NCI-H187 treated with DMSO at 0.1 percent for 48 hours (cell line): ENCODE measurements at regions not wholly inside any gene's neighbourhood (a gene's known extent, or its start where the extent isn't known, plus 50 kb on each side); places are given as distances from the start of the nearest gene placed in this dataset.
"Not testable (repeated sequence)": the region's sequence is repeated elsewhere in the genome, so short reads cannot be mapped to it uniquely, and the experiment has no call there.

Source experiments
- DNase-seq: peaks from one replicate; lab custom pipeline; 2025; lab: John Stamatoyannopoulos, UW

DNA sequence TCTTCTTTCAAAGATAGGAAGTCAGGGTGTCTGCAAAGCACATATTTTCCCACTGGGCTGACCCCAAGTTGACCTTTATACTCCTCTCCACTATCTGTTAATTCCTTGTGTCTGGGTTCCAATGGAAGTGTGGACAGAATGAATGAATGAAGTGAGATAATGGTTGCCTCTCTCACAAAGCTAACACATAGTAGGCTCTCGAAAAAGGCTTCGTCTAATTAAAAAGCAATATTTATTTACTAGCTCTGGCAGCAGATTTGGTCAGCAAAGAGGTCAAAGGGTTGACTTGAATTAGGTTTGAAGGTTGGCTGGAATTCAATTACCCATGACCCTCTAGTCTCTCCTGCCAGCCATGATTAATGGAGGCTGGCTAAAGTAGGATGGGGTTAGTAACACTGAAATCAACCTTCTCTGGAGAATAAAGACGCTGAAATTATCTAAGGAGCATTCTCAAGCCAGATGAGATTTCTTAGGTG, 280.3 kb upstream of the KLF3 start:
- no peak for DNase-seq

- DNase-seq = no peak
These were observed 278.6 kb upstream of the KLF3 start for GRCh38 chr4:38385093-38386004.

- DNase-seq = no peak
These were observed 277.9 kb upstream of the KLF3 start for GRCh38 chr4:38386005-38386551.

GRCh38 chr4:38386654-38387188, 277.3 kb upstream of the KLF3 start:
- peak; percentile 17 for DNase-seq

DNA sequence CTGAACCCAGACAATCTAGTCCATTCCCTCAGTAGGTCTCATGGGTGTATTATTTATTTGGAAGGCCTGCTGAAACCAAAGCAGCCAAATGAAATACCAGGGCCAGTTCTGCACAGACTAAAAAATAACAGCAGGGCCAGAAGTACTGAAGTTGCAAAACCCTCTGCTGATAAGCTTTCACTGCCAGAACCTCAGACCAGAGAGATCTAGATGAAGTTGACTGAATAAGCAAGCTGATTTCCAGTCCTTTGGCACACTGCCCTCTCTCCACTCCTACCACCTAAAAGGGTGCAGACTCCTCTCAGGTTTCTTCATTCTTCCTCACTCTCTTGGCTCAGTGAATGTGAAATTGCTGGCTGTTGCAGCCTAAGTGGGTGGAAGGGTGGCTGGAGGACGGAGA, 276.7 kb upstream of the KLF3 start:
- DNase-seq = peak; percentile 60

DNA sequence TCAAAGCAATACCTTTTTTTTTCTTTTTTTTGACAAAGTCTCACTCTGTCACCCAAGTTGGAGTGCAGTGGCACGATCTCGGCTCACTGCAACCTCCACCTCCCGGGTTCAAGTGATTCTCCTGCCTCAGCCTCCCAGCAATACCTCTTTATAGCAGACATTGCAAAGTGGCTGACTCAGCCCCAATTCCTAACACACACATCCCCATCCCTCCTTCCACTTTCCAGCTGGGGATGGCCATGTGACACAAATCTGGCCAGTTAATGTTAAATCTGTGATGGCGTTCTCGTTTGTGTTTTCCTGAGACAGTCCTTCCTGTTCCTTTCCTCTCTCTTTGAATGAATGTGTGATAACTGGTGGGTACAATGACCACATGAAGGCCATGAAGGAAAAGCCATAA, 276.2 kb upstream of the KLF3 start:
- no peak for DNase-seq

GRCh38 chr4:38388907-38389306, 275.1 kb upstream of the KLF3 start:
- DNase-seq = not testable (repeated sequence)

DNA sequence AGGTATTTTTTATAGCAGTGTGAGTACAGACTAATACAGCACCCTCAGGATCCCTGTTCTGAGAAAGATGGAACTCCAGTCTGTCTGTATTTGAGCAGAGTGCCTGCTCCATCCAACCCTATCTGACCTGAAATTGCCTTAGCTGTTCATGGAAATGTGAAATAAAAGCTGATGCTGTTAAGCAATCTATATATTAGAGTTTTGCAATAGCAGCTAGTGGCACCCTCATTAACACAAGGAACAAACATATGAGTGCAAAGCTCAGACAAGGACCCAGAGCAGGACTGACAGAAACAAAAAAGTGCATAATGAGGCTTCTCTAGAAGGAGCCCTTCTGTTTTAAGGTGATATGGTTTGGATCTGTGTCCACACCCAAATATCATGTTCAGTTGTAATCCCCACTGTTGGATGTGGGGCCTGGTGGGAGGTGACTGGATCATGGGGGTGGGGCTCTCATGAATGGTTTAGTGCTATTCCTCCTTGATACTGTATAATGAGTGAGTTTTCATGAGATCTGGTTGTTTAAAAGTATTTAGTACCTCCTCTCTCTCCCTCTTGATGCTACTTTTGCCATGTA, 272.9 kb upstream of the KLF3 start:
- DNase-seq = no peak

DNA sequence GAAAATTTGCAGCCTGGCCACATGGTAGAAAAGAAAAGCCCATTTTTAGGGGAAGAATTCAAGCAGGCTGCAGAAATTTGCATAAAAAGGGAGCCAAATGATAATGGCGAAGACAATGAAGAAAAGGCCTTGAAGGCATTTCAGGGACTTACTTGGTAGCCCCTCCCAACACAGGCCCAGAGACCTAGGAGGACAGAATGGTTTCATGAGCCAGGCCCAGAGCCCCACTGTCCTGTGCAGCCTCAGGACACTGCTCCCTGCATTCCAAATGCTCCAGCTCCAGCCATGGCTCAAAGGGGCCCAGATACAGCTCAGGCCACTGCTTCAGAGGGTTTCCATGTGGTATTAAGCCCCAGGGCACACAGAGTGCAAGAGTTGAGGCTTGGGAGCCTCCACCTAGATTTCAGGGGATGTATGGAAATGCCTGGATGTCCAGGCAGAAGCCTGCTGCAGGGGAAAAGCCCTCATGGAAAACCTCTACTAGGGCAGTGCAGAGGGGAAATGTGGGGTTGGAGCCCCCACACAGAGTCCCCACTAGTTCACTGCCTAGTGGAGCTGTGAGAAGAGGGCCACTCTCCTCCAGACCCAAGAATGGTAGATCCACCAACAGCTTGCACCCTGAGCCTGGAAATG, 271.7 kb upstream of the KLF3 start:
- DNase-seq = no peak

DNA sequence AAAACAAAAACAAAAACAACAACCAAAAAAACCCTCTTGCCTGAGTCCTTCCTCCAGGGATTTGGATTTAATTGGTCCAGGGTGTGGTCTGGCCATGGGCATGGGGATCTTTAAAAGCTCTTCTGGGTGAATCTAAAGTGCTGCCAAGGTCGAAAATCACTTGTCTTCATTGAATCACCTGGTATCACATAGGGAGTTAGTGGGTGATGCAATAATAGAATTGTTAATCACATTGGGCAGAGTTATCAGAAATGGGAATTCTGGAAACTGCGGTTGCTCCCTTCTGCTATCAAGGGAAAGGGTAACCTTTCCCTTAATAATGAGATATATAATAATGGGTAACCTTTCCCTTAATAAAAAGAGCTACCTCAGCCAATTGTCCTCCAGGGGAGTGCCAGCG, 267.9 kb upstream of the KLF3 start:
- DNase-seq = no peak

DNA sequence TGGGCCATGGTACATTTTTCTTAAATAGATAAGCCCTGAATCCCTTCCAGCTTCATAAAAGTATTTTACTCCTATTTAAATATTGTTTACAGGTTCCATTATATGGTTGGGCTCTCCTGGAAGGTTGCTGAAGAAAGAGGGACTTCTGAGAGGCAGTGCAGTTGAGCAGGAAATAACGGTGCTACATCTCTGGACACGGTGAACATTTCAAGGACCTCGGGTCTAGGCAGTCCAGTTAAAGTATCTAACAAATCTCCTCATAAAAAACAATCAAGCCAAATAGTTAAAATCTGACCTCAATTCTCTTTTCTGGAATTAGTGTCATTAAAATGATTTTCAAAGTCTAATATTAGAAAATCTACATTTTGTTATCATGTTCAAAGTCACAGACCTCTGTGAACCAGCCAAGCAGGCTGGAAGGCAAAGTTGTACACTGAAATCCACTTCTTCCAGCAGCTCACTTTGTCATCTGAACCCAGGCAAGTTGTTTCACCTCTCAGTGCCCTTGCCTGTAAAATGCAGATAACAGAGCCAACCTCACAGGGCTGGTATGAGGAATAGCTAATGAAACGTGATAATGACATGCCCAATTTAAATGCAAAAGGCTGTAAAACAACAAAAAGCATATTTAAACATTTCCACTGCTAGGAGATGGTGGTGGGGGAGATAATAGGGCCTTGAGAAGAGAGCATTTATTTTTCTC, 267.0 kb upstream of the KLF3 start:
- no peak for DNase-seq

GRCh38 chr4:38400946-38401345, 263.1 kb upstream of the KLF3 start:
- no peak for DNase-seq

- DNase-seq = no peak
These were observed 257.8 kb upstream of the KLF3 start for GRCh38 chr4:38406243-38406642.

DNA sequence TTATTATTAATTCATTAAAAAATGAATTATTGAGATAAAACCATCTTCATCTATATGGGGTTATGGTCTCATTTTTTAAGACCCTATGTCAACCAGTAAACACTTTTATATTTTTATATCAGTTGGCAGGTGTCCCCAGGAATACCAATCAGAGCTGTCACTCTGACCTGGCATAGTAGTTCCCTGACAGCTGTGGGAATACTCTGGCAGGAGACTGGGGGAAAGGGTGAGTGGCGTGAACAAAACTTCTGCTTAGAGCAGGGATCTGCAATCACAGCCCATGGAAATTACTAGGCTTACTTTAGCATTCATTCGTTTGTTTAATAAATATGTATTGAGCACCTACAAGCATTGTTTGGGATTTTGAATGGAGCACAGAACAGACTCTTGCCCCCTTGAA, 254.1 kb upstream of the KLF3 start:
- no peak for DNase-seq

GRCh38 chr4:38411092-38411491, 252.9 kb upstream of the KLF3 start:
- DNase-seq = no peak

- DNase-seq = no peak
These were observed 251.9 kb upstream of the KLF3 start for GRCh38 chr4:38411981-38412536.

DNA sequence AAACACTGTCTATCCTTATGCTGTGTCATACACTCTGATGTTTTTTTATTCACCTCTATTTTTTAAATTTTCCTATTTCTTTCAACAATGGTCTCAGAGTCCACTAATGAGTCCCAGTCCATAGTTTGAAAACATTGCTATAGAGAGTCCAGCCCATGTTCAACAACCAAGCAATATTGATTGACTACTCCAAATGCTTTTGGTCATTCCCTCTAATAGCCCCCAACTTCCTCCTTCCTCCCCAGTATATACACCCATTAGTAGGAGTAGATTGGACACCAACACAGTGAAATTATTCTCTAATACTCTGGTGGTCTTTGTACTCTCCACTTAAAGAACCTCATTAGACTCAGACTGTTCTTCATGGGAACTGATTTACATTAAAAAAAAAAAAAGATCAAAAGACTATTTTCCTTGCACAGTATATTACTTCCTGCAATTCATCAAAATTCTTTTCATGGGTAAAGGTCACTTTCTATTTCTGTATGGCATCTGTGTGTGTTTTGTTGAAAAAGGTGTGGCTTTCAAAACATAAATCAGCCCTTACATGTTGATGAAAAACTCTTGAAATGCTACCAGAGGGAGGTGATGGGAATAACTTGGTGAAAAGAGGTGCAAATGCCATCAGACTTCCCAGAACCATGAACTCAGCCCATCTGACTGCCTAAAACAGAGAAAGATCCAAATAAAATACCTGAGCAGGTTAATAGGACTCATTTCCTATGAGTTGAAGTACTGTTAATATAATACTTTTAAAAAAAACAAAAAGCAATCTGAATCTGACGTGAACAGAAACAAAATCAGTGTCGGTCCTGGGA, 250.3 kb upstream of the KLF3 start:
- DNase-seq = no peak

DNA sequence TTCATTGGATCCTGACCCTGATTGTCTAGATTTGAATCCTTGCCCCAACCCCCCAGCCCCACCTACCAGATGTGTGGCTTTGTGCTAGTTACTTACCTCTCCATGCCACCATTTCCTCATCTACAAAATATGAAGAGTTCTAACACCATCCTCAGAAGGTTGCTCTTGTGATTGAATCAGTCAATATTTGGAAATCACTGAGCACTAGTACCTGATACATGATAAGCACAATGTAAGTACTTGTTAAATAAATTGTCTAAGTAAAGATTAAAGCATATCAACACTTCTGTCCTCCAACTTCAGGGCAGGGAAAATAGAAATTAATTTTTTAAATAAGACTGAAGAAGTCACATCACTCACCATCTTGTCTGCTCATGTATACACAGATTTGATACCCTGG, 249.6 kb upstream of the KLF3 start:
- no peak for DNase-seq

DNA sequence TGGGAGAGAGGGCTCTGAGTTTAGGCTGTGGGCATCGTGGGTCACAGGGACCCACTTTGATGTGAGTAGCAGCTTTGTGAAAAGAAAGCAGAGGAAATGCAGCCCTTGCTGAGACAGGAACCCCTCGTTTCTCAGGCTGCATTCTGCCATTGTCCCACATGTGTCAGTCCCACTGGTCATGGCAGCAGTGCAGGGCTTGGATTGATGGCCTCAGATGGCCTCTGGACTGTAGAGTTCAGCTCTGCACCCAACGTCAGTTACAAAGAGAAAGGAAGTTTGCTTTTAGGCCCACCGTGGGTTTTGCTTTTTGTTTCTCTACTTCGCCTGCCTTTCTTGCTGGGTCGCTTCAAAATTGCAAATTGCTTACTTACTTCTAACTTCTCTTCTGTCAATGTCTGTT, 248.3 kb upstream of the KLF3 start:
- DNase-seq = no peak

GRCh38 chr4:38416450-38417014, 247.5 kb upstream of the KLF3 start:
- no peak for DNase-seq
